IMR-90 (cell line): ENCODE measurements at regions not wholly inside any gene's neighbourhood (a gene's known extent, or its start where the extent isn't known, plus 50 kb on each side); places are given as distances from the start of the nearest gene placed in this dataset.

ENCODE experiments used
- ATAC-seq: fragments of 200-7000 bp; cut with Tn5 transposase; 2 replicates; pipeline ENCODE4 v1.9.1; 2020; ENCODE audit warnings: low read depth, mild to moderate bottlenecking, moderate library complexity
- BruUV-seq: library from RNA; stranded (reverse); fragments of 400-500 nt; replicated peaks from 2 replicates; lab custom pipeline; 2021; lab: Mats Ljungman, UMichigan
- CTCF ChIA-PET: fragments of 300-600 bp; formaldehyde crosslinking; extraction: SDS; loops from one replicate; lab custom pipeline; 2021; ENCODE audit warnings: antibody characterized with exemption; lab: Yijun Ruan, JAX
- POLR2A ChIA-PET: fragments of 300-600 bp; sonication (Branson Sonifier 250); formaldehyde crosslinking; loops from one replicate; lab custom pipeline; 2022; ENCODE audit warnings: antibody characterized with exemption; ENCODE audit not compliant: unreplicated experiment; lab: Charles Lee
- DNase-seq: peaks from one replicate; pipeline ENCODE4 v3.0.0; 2013
- H2AFZ ChIP-seq: replicated peaks from 2 replicates; pipeline ENCODE3; 2013; ENCODE audit warnings: low read length, mild to moderate bottlenecking; ENCODE audit not compliant: poor library complexity
- H2AK5ac ChIP-seq: 2 replicates; pipeline ENCODE4 v1.6.1; 2013; ENCODE audit warnings: low read depth, low read length, inconsistent platforms
- H2AK9ac ChIP-seq: replicated peaks from 2 replicates; pipeline ENCODE3; 2013; ENCODE audit warnings: mild to moderate bottlenecking, low read depth, low read length, moderate library complexity; ENCODE audit not compliant: poor library complexity
- H2BK120ac ChIP-seq: 2 replicates; pipeline ENCODE4 v1.6.1; 2013; ENCODE audit warnings: low read depth, low read length, inconsistent platforms
- H2BK15ac ChIP-seq: 3 replicates; pipeline ENCODE4 v1.6.1; 2013; ENCODE audit warnings: low read depth, low read length, inconsistent platforms
- H2BK20ac ChIP-seq: 2 replicates; pipeline ENCODE4 v1.6.1; 2013; ENCODE audit warnings: low read depth, mild to moderate bottlenecking, inconsistent platforms, low read length, moderate library complexity
- H2BK5ac ChIP-seq: 2 replicates; pipeline ENCODE4 v1.6.1; 2013; ENCODE audit warnings: mild to moderate bottlenecking, low read depth, low read length, inconsistent platforms; ENCODE audit not compliant: poor library complexity, severe bottlenecking
- H3K14ac ChIP-seq: replicated peaks from 2 replicates; pipeline ENCODE4 v1.6.1; 2013; ENCODE audit warnings: low read depth, low read length, inconsistent platforms
- H3K18ac ChIP-seq: 2 replicates; pipeline ENCODE4 v1.6.1; 2013; ENCODE audit warnings: low read depth, low read length, control low read depth
- H3K23ac ChIP-seq: 2 replicates; pipeline ENCODE4 v1.6.1; 2013; ENCODE audit warnings: low read depth, low read length, inconsistent platforms
- H3K27ac ChIP-seq: 2 replicates; pipeline ENCODE4 v1.5.1; 2013; ENCODE audit warnings: mild to moderate bottlenecking, control low read depth, low read length; ENCODE audit not compliant: insufficient read depth
- H3K27me3 ChIP-seq: 2 replicates; pipeline ENCODE4 v1.6.1; 2013; ENCODE audit warnings: low read length; ENCODE audit not compliant: control insufficient read depth, insufficient read depth
- H3K36me3 ChIP-seq: 2 replicates; pipeline ENCODE4 v1.6.1; 2013; ENCODE audit warnings: low read length, mixed read lengths; ENCODE audit not compliant: control insufficient read depth, insufficient read depth
- H3K4ac ChIP-seq: 2 replicates; pipeline ENCODE4 v1.6.1; 2013; ENCODE audit warnings: low read depth, low read length, inconsistent platforms
- H3K4me1 ChIP-seq: 2 replicates; pipeline ENCODE4 v1.6.1; 2013; ENCODE audit warnings: low read length, mixed read lengths; ENCODE audit not compliant: control insufficient read depth, insufficient read depth
- H3K4me2 ChIP-seq: 2 replicates; pipeline ENCODE4 v1.6.1; 2013; ENCODE audit warnings: low read depth, mild to moderate bottlenecking, control low read depth, low read length, moderate library complexity
- H3K4me3 ChIP-seq: 2 replicates; pipeline ENCODE4 v1.5.1; 2013; ENCODE audit warnings: low read depth, mild to moderate bottlenecking, control low read depth, low read length, moderate library complexity; ENCODE audit not compliant: insufficient read depth
- H3K56ac ChIP-seq: 2 replicates; pipeline ENCODE4 v1.6.1; 2013; ENCODE audit warnings: low read length, inconsistent platforms; ENCODE audit not compliant: insufficient read depth; ENCODE audit errors: extremely low read depth
- H3K79me1 ChIP-seq, 2 experiments: 2 replicates each; pipeline ENCODE4 v1.6.1; 2013; ENCODE audit warnings: low read length in 2 of 2, inconsistent platforms in 1 of 2, low read depth in 1 of 2
- H3K9ac ChIP-seq: 2 replicates; pipeline ENCODE4 v1.6.1; 2013; ENCODE audit warnings: low read depth, low read length, control low read depth
- H3K9me1 ChIP-seq: 2 replicates; pipeline ENCODE4 v1.6.1; 2013; ENCODE audit warnings: low read length, inconsistent platforms; ENCODE audit not compliant: insufficient read depth
- H3K9me3 ChIP-seq: 2 replicates; pipeline ENCODE4 v1.6.1; 2013; ENCODE audit warnings: low read length; ENCODE audit not compliant: control insufficient read depth, insufficient read depth
- H4K20me1 ChIP-seq: 2 replicates; pipeline ENCODE4 v1.6.1; 2013; ENCODE audit warnings: low read length, inconsistent platforms; ENCODE audit not compliant: insufficient read depth
- H4K5ac ChIP-seq: 2 replicates; pipeline ENCODE4 v1.6.1; 2013; ENCODE audit warnings: mild to moderate bottlenecking, low read depth, low read length, control low read depth
- H4K8ac ChIP-seq, 2 experiments: 2 replicates each; pipeline ENCODE4 v1.6.1; 2013; ENCODE audit warnings: low read depth in 2 of 2, low read length in 2 of 2, control low read depth in 1 of 2, inconsistent platforms in 1 of 2
- H4K91ac ChIP-seq: 2 replicates; pipeline ENCODE4 v1.6.1; 2013; ENCODE audit warnings: low read depth, low read length, inconsistent platforms; ENCODE audit not compliant: insufficient read depth
- BHLHE40 ChIP-seq: fragments of 150-350 bp; IDR thresholded peaks from 2 replicates; pipeline ENCODE4 v1.6.1; 2016; ENCODE audit warnings: mild to moderate bottlenecking, low read depth, low read length
- CTCF ChIP-seq: conservative IDR thresholded peaks from 2 replicates; pipeline ENCODE4 v1.5.1; 2012; ENCODE audit warnings: mild to moderate bottlenecking, low read depth, low read length, improper control_type of control experiment
- ELK1 ChIP-seq: fragments of 150-350 bp; IDR thresholded peaks from 2 replicates; pipeline ENCODE4 v1.6.1; 2016; ENCODE audit warnings: low read depth, mild to moderate bottlenecking, low read length, moderate library complexity, borderline replicate concordance
- FOS ChIP-seq: fragments of 150-350 bp; IDR thresholded peaks from 2 replicates; pipeline ENCODE4 v1.6.1; 2016; ENCODE audit warnings: low read depth, low read length
- MAFK ChIP-seq: IDR thresholded peaks from 2 replicates; pipeline ENCODE4 v1.6.1; 2012; ENCODE audit warnings: low read depth, low read length, improper control_type of control experiment
- NFE2L2 ChIP-seq: fragments of 150-350 bp; IDR thresholded peaks from 2 replicates; pipeline ENCODE4 v1.6.1; 2016; ENCODE audit warnings: low read depth, mild to moderate bottlenecking, low read length
- RAD21 ChIP-seq: IDR thresholded peaks from 2 replicates; pipeline ENCODE4 v1.6.1; 2012; ENCODE audit warnings: low read length, improper control_type of control experiment
- RCOR1 ChIP-seq: IDR thresholded peaks from 2 replicates; pipeline ENCODE4 v1.6.1; 2012; ENCODE audit warnings: mild to moderate bottlenecking, low read length, improper control_type of control experiment; ENCODE audit not compliant: insufficient replicate concordance
- RFX5 ChIP-seq: IDR thresholded peaks from 2 replicates; pipeline ENCODE4 v1.8.0; 2012; ENCODE audit warnings: low read depth, mild to moderate bottlenecking, low read length, moderate library complexity
- SMC3 ChIP-seq: fragments of 150-350 bp; IDR thresholded peaks from 2 replicates; pipeline ENCODE4 v1.6.1; 2016; ENCODE audit warnings: low read depth, mild to moderate bottlenecking, antibody characterized with exemption, low read length, moderate library complexity
- WGBS, 2 experiments: methylation state at CpG; one replicate each; pipeline versions ENCODE4 v1.1.5 to v1.1.7; 2013; ENCODE audit warnings: missing lambda C conversion rate in 2 of 2; ENCODE audit not compliant: insufficient read length in 1 of 2; ENCODE audit errors: extremely low coverage in 2 of 2; 5-methylcytosine and 5-hydroxymethylcytosine counted together
- dilution Hi-C: fragments of 300-500 bp; cut with HindIII; formaldehyde crosslinking; loops from one replicate; pipeline ENCODE4 v1.14.3; 2018; ENCODE audit warnings: low sequenced_read_pairs; ENCODE audit not compliant: unreplicated experiment
- in situ Hi-C: fragments of 300-500 bp; cut with MboI; formaldehyde crosslinking; loops from 3 replicates; pipeline ENCODE4 v1.14.3; 2019; ENCODE audit warnings: low sequenced_read_pairs, inconsistent platforms, mixed read lengths
- intact Hi-C: fragments of 100-400 bp; cut with micrococcal nuclease; formaldehyde crosslinking; loops from 2 replicates; pipeline ENCODE4 v1.10.0; 2022

- Histone ChIP-seq H3K9ac (no peak overlapping the region), H3K23ac (no peak overlapping the region), H4K20me1 (no peaks in the 10 kb centered on the region), H3K9me3 (no peaks in the 10 kb centered on the region), H3K14ac (peak overlapping the region; percentile 17; the same call in 1 of the 2 replicates), H3K4ac (peak overlapping the region; percentile 41), H2AK5ac (peak overlapping the region; percentile 54), H4K91ac (peak overlapping the region; percentile 33; the same call in 1 of the 2 replicates), H3K4me2 (no peak overlapping the region), H3K79me1 (peaks cover 0 to 54% of the 10 kb centered on the region in 2 experiments; a peak in 3 of 4 replicates), H2BK15ac (peak overlapping the region; percentile 42; the same call in 2 of the 3 replicates), H2BK5ac (no peak overlapping the region), H4K8ac (no peak overlapping the region), H2BK120ac (peak overlapping the region; percentile 25; the same call in 1 of the 2 replicates), H3K56ac (no peak overlapping the region), H2AK9ac (no peak overlapping the region), H2BK20ac (peak overlapping the region; percentile 68), H3K18ac (no peak overlapping the region), H3K27me3 (no peaks in the 10 kb centered on the region), H2AFZ (no peak overlapping the region), H3K27ac (no peak overlapping the region), H3K4me1 (peaks cover 10% of the 10 kb centered on the region), H4K5ac (no peak overlapping the region; the same call in 1 of the 2 replicates), H3K4me3 (no peak overlapping the region), H3K9me1 (peaks cover 15% of the 10 kb centered on the region), H3K36me3 (0 out of 2 replicates have a peak, but pooled peaks cover 2% of the 10 kb centered on the region)
- intact Hi-C loops: no loop called here
- dilution Hi-C loops: no loop called here
- ATAC-seq: no peak
- in situ Hi-C loops: loop anchor here (25.0 kb wide), 1 partner anchor 812 kb away; no protein-coding TSS in a partner anchor
- ChIA-PET CTCF (no interaction called here), POLR2A (no interaction called here)
- BruUV-seq: no TSS peak
- no peak for TF ChIP-seq RAD21
- TF ChIP-seq ELK1: no peak
- TF ChIP-seq NFE2L2: no peak
- TF ChIP-seq SMC3: no peak
- no peak for TF ChIP-seq CTCF
- TF ChIP-seq BHLHE40: no peak
- no peak for TF ChIP-seq RFX5
- no peak for TF ChIP-seq MAFK
- TF ChIP-seq FOS: no peak
- TF ChIP-seq RCOR1: no peak
- WGBS, 2 experiments: no CpG with 5 or more reads among the region's 15 CpGs
- DNase-seq: no peak
Measured at GRCh38 chr17:72399608-72400487, 279.0 kb downstream of the SOX9 start.
